Thyroid gland (tissue), 4 donors: ENCODE measurements at regions not wholly inside any gene's neighbourhood (a gene's known extent, or its start where the extent isn't known, plus 50 kb on each side); places are given as distances from the start of the nearest gene placed in this dataset.

Experiments
- DNase-seq, 2 donors: peaks; one replicate each; pipeline ENCODE4 v3.0.0-alpha.2; 2019
- H3K27ac ChIP-seq, 3 donors: fragments of 200-600 bp; sonication (generic); 1 replicate in 2 of 3; 2 replicates in 1 of 3; pipeline ENCODE4 v1.5.1; 2016 to 2019; ENCODE audit warnings: mild to moderate bottlenecking in 1 of 3, moderate library complexity in 1 of 3
- H3K27me3 ChIP-seq: fragments of 200-600 bp; sonication (generic); one replicate; pipeline ENCODE4 v1.5.1; 2019
- H3K36me3 ChIP-seq, 2 donors: fragments of 200-600 bp; sonication (generic); one replicate each; pipeline ENCODE4 v1.5.1; 2016 to 2019
- H3K4me1 ChIP-seq, 2 donors: fragments of 200-600 bp; sonication (generic); one replicate each; pipeline ENCODE4 v1.5.1; 2017 to 2019
- H3K4me3 ChIP-seq, 3 donors: fragments of 200-600 bp; sonication (generic); replicated peaks in 1 of 3; 1 replicate in 2 of 3; 2 replicates in 1 of 3; pipeline ENCODE4 v1.5.1; 2016; ENCODE audit warnings: mild to moderate bottlenecking in 1 of 3
- H3K9me3 ChIP-seq: fragments of 200-600 bp; sonication (generic); one replicate; pipeline ENCODE4 v1.5.1; 2017
- CTCF ChIP-seq, 6 experiments: fragments of 200-600 bp in 3 of 6; fragments of 450-650 bp in 3 of 6; sonication (generic) in 3 of 6; IDR thresholded peaks; one replicate each; pipeline ENCODE4 v1.5.1; 2016 to 2019; ENCODE audit warnings: antibody characterized with exemption in 6 of 6, mild to moderate bottlenecking in 2 of 6, inconsistent platforms in 1 of 6, moderate library complexity in 1 of 6
- POLR2A ChIP-seq, 2 donors: fragments of 450-650 bp; IDR thresholded peaks; one replicate each; pipeline ENCODE4 v1.6.1; 2017; ENCODE audit warnings: antibody characterized with exemption in 2 of 2, mild to moderate bottlenecking in 2 of 2, moderate library complexity in 1 of 2
- WGBS, 2 donors: methylation state at CpG; one replicate each; pipeline ENCODE4 v1.1.5; 2017; 5-methylcytosine and 5-hydroxymethylcytosine counted together
- intact Hi-C: fragments of 100-400 bp; cut with DNase I; formaldehyde crosslinking; loops from one replicate; pipeline ENCODE4 v1.15.1; 2023

GRCh38 chr20:50387218-50387995, 122.8 kb upstream of the PTPN1 start:
- intact Hi-C loops = no loop called here
- no peaks in the 10 kb centered on the region for H3K36me3 ChIP-seq
- no peaks in the 10 kb centered on the region for H3K9me3 ChIP-seq
- H3K4me3 ChIP-seq = no peak overlapping the region
- H3K4me1 ChIP-seq = peaks cover 12 to 18% of the 10 kb centered on the region in 2 donors
- 88 to 90% methylated on average over 21 of the region's 21 CpGs for WGBS, 2 donors
- no peak for TF ChIP-seq CTCF (IDR thresholded peaks at IDR 0.05)
- no peak for TF ChIP-seq POLR2A (IDR thresholded peaks at IDR 0.05)
- H3K27me3 ChIP-seq = no peaks in the 10 kb centered on the region
- no peak for DNase-seq
- H3K27ac ChIP-seq = peak overlapping the region in 1 of 3 donors; percentile 51

- Histone ChIP-seq H3K36me3 (no peaks in the 10 kb centered on the region), H3K4me3 (no peak overlapping the region), H3K4me1 (peaks cover 11 to 15% of the 10 kb centered on the region in 2 donors), H3K9me3 (no peaks in the 10 kb centered on the region), H3K27me3 (no peaks in the 10 kb centered on the region), H3K27ac (peak overlapping the region in 1 of 3 donors; percentile 51)
- WGBS, 2 donors = 61 to 70% methylated on average over 6 of the region's 6 CpGs
- DNase-seq = peak in 1 of 2 donors; percentile 40
- intact Hi-C loops = no loop called here
- no peak for TF ChIP-seq POLR2A (IDR thresholded peaks at IDR 0.05)
These were observed 122.2 kb upstream of the PTPN1 start for GRCh38 chr20:50387996-50388332.

- WGBS, 2 donors = 92 to 93% methylated on average over 12 of the region's 12 CpGs
- TF ChIP-seq POLR2A (IDR thresholded peaks at IDR 0.05) = no peak
- H3K4me3 ChIP-seq = no peak overlapping the region
- peaks cover 8 to 10% of the 10 kb centered on the region in 2 donors for H3K4me1 ChIP-seq
- DNase-seq = no peak
- intact Hi-C loops = no loop called here
- no peaks in the 10 kb centered on the region for H3K27me3 ChIP-seq
- no peak overlapping the region for H3K27ac ChIP-seq
- H3K9me3 ChIP-seq = no peaks in the 10 kb centered on the region
- H3K36me3 ChIP-seq = no peaks in the 10 kb centered on the region
These were observed 121.3 kb upstream of the PTPN1 start for GRCh38 chr20:50388733-50389437.

GRCh38 chr20:50389438-50389807, 120.8 kb upstream of the PTPN1 start:
- no peaks in the 10 kb centered on the region for H3K27me3 ChIP-seq
- no peak for TF ChIP-seq CTCF (IDR thresholded peaks at IDR 0.05)
- no peak for TF ChIP-seq POLR2A (IDR thresholded peaks at IDR 0.05)
- H3K9me3 ChIP-seq = no peaks in the 10 kb centered on the region
- WGBS, 2 donors = 84 to 87% methylated on average over 7 of the region's 7 CpGs
- H3K4me3 ChIP-seq = no peak overlapping the region
- no peak overlapping the region for H3K27ac ChIP-seq
- no peaks in the 10 kb centered on the region for H3K36me3 ChIP-seq
- peaks cover 10 to 12% of the 10 kb centered on the region in 2 donors for H3K4me1 ChIP-seq
- intact Hi-C loops = no loop called here
- DNase-seq = no peak

- no peaks in the 10 kb centered on the region for H3K36me3 ChIP-seq
- 87 to 94% methylated on average over 14 of the region's 14 CpGs for WGBS, 2 donors
- no peaks in the 10 kb centered on the region for H3K27me3 ChIP-seq
- no peaks in the 10 kb centered on the region for H3K9me3 ChIP-seq
- intact Hi-C loops = no loop called here
- H3K4me1 ChIP-seq = peaks cover 11 to 19% of the 10 kb centered on the region in 2 donors
- no peak overlapping the region for H3K4me3 ChIP-seq
- TF ChIP-seq POLR2A (IDR thresholded peaks at IDR 0.05) = no peak
- no peak for TF ChIP-seq CTCF (IDR thresholded peaks at IDR 0.05)
- H3K27ac ChIP-seq = no peak overlapping the region
- DNase-seq = no peak
These were observed 120.1 kb upstream of the PTPN1 start for GRCh38 chr20:50389808-50390684.
